ENCODE measurements at regions not wholly inside any gene's neighbourhood (a gene's known extent, or its start where the extent isn't known, plus 50 kb on each side); places are given as distances from the start of the nearest gene placed in this dataset.

DNA sequence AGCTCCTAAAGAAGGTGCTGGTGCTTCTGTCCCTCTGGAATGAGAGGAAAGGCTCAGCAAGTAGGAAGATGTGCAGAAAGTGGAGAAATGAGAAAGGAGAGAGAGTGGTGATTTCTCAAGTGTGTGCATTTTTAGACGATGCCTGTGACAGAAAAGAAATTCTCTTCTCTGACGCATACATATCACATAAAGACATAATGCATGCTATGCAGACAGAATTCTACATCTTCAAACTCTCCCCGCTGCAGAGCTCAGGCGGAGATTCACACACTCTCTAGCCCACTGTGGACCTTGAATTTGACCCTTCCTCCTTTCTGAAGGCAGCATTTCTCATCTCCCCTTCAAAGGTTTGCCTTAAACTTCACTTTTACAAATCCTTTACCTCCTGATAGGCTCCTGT lies 52.0 kb upstream of the CAMK1G start:
- H3K27ac ChIP-seq (replicated peaks in 1 of 4): no peak overlapping the region
- 76% methylated on average over 4 of the region's 4 CpGs for WGBS
- H3K9me3 ChIP-seq: no peaks in the 10 kb centered on the region
- intact Hi-C loops (cut with DNase I): no loop called here
- no peak for TF ChIP-seq CTCF (IDR thresholded peaks at IDR 0.05)
- TF ChIP-seq EP300 (IDR thresholded peaks at IDR 0.05): no peak
- no peak for TF ChIP-seq POLR2AphosphoS5 (IDR thresholded peaks at IDR 0.05)
- no peak for TF ChIP-seq POLR2A (IDR thresholded peaks at IDR 0.05; ENCODE audit: low read depth)
- H3K4me1 ChIP-seq: no peaks in the 10 kb centered on the region
- no peak overlapping the region for H3K4me3 ChIP-seq
- no peak for DNase-seq (ENCODE audit: extremely low spot score)
- H3K27me3 ChIP-seq: peaks cover 0 to 8% (median 0%) of the 10 kb centered on the region in 4 donors
- H3K36me3 ChIP-seq: no peaks in the 10 kb centered on the region

Small RNAs in the stretch of these regions (small RNA-seq; reads per million reads assigned to genes)
- gene AC104465.1: 0 reads per million in 3 donors
